ENCODE measurements at regions not wholly inside any gene's neighbourhood (a gene's known extent, or its start where the extent isn't known, plus 50 kb on each side); places are given as distances from the start of the nearest gene placed in this dataset.

GRCh38 chr9:80554301-80554700 is 982.5 kb downstream of the TLE4 start:
- no peak overlapping the region for H3K27ac ChIP-seq (replicated peaks; ENCODE audit: low read length)
- H3K9me3 ChIP-seq (replicated peaks in 1 of 2; ENCODE audit: control insufficient read depth in 2 of 2, insufficient read depth in 1 of 2, low read depth in 1 of 2, low read length in 2 of 2): no peaks in the 10 kb centered on the region
- H3K4ac ChIP-seq (ENCODE audit: low read length): no peak overlapping the region
- peaks cover 0 to 2% of the 10 kb centered on the region in 2 donors for H3K4me1 ChIP-seq (ENCODE audit: control insufficient read depth in 2 of 2, insufficient read depth in 1 of 2, low read depth in 1 of 2, low read length in 2 of 2)
- H3K27me3 ChIP-seq (ENCODE audit: control insufficient read depth in 3 of 3, insufficient read depth in 3 of 3, low read depth in 1 of 3, low read length in 3 of 3): no peaks in the 10 kb centered on the region
- no peaks in the 10 kb centered on the region for H3K36me3 ChIP-seq (replicated peaks in 1 of 2; ENCODE audit: control insufficient read depth in 2 of 2, insufficient read depth in 2 of 2, low read length in 2 of 2)
- H4K91ac ChIP-seq (ENCODE audit: low read depth, low read length, poor library complexity): no peak overlapping the region
- H3K9ac ChIP-seq (ENCODE audit: low read depth, low read length, poor library complexity): no peak overlapping the region
- no peak overlapping the region for H3K14ac ChIP-seq (ENCODE audit: low read length)
- no peak overlapping the region for H3K4me2 ChIP-seq (ENCODE audit: insufficient read depth, low read length, poor library complexity, severe bottlenecking)
- no peak overlapping the region for H2BK120ac ChIP-seq (ENCODE audit: low read depth, low read length)
- no peak overlapping the region for H2AFZ ChIP-seq (ENCODE audit: low read length)
- no peak overlapping the region for H2AK5ac ChIP-seq (ENCODE audit: low read depth, low read length)
- no peaks in the 10 kb centered on the region for H3K79me1 ChIP-seq (ENCODE audit: low read depth, low read length)
- no peak for DNase-seq (ENCODE audit: low spot score)
- no CpG with 5 or more reads among the region's 3 CpGs for WGBS, 2 donors (ENCODE audit: extremely low coverage in 2 of 2, insufficient read length in 2 of 2, insufficient replicate concordance in 1 of 2)
- H4K8ac ChIP-seq (ENCODE audit: low read depth, low read length): no peak overlapping the region
- H2BK15ac ChIP-seq (ENCODE audit: low read length): no peak overlapping the region
- no peak overlapping the region for H2BK5ac ChIP-seq (ENCODE audit: low read length)
- H3K18ac ChIP-seq (ENCODE audit: low read length): no peak overlapping the region
- no peak overlapping the region for H3K4me3 ChIP-seq (ENCODE audit: low read length in 2 of 2)
- no peak overlapping the region for H3K23ac ChIP-seq (ENCODE audit: low read depth, low read length, poor library complexity)
- H2BK12ac ChIP-seq (ENCODE audit: low read length): no peak overlapping the region

GRCh38 chr9:80552931-80553330 is 981.2 kb downstream of the TLE4 start:
- Histone ChIP-seq H3K14ac (ENCODE audit: low read length) (no peak overlapping the region), H3K79me1 (ENCODE audit: low read depth, low read length) (no peaks in the 10 kb centered on the region), H2AFZ (ENCODE audit: low read length) (no peak overlapping the region), H4K8ac (ENCODE audit: low read depth, low read length) (no peak overlapping the region), H2BK12ac (ENCODE audit: low read length) (no peak overlapping the region), H2BK15ac (ENCODE audit: low read length) (no peak overlapping the region), H3K23ac (ENCODE audit: low read depth, low read length, poor library complexity) (no peak overlapping the region), H3K9me3 (replicated peaks in 1 of 2; ENCODE audit: control insufficient read depth in 2 of 2, insufficient read depth in 1 of 2, low read depth in 1 of 2, low read length in 2 of 2) (no peaks in the 10 kb centered on the region), H3K4me3 (ENCODE audit: low read length in 2 of 2) (no peak overlapping the region), H3K27ac (replicated peaks; ENCODE audit: low read length) (no peak overlapping the region), H2BK120ac (ENCODE audit: low read depth, low read length) (no peak overlapping the region), H3K9ac (ENCODE audit: low read depth, low read length, poor library complexity) (no peak overlapping the region), H3K4me2 (ENCODE audit: insufficient read depth, low read length, poor library complexity, severe bottlenecking) (no peak overlapping the region), H3K4me1 (ENCODE audit: control insufficient read depth in 2 of 2, insufficient read depth in 1 of 2, low read depth in 1 of 2, low read length in 2 of 2) (peaks cover 0 to 2% of the 10 kb centered on the region in 2 donors), H3K27me3 (ENCODE audit: control insufficient read depth in 3 of 3, insufficient read depth in 3 of 3, low read depth in 1 of 3, low read length in 3 of 3) (no peaks in the 10 kb centered on the region), H3K36me3 (replicated peaks in 1 of 2; ENCODE audit: control insufficient read depth in 2 of 2, insufficient read depth in 2 of 2, low read length in 2 of 2) (no peaks in the 10 kb centered on the region), H3K18ac (ENCODE audit: low read length) (no peak overlapping the region), H2BK5ac (ENCODE audit: low read length) (no peak overlapping the region), H2AK5ac (ENCODE audit: low read depth, low read length) (no peak overlapping the region), H4K91ac (ENCODE audit: low read depth, low read length, poor library complexity) (no peak overlapping the region), H3K4ac (ENCODE audit: low read length) (no peak overlapping the region)
- DNase-seq (ENCODE audit: low spot score): no peak
- WGBS, 2 donors (ENCODE audit: extremely low coverage in 2 of 2, insufficient read length in 2 of 2, insufficient replicate concordance in 1 of 2): no CpG with 5 or more reads among the region's 6 CpGs

- H2BK15ac ChIP-seq (ENCODE audit: low read length): no peak overlapping the region
- no peaks in the 10 kb centered on the region for H3K27me3 ChIP-seq (ENCODE audit: control insufficient read depth in 3 of 3, insufficient read depth in 3 of 3, low read depth in 1 of 3, low read length in 3 of 3)
- H3K23ac ChIP-seq (ENCODE audit: low read depth, low read length, poor library complexity): no peak overlapping the region
- no peaks in the 10 kb centered on the region for H3K79me1 ChIP-seq (ENCODE audit: low read depth, low read length)
- H2AFZ ChIP-seq (ENCODE audit: low read length): no peak overlapping the region
- H3K9ac ChIP-seq (ENCODE audit: low read depth, low read length, poor library complexity): no peak overlapping the region
- H3K4ac ChIP-seq (ENCODE audit: low read length): no peak overlapping the region
- H3K36me3 ChIP-seq (replicated peaks in 1 of 2; ENCODE audit: control insufficient read depth in 2 of 2, insufficient read depth in 2 of 2, low read length in 2 of 2): no peaks in the 10 kb centered on the region
- no peak overlapping the region for H2BK5ac ChIP-seq (ENCODE audit: low read length)
- H3K9me3 ChIP-seq (replicated peaks in 1 of 2; ENCODE audit: control insufficient read depth in 2 of 2, insufficient read depth in 1 of 2, low read depth in 1 of 2, low read length in 2 of 2): no peaks in the 10 kb centered on the region
- H3K27ac ChIP-seq (replicated peaks; ENCODE audit: low read length): no peak overlapping the region
- no peak overlapping the region for H2BK120ac ChIP-seq (ENCODE audit: low read depth, low read length)
- H2AK5ac ChIP-seq (ENCODE audit: low read depth, low read length): no peak overlapping the region
- H4K91ac ChIP-seq (ENCODE audit: low read depth, low read length, poor library complexity): no peak overlapping the region
- no peak overlapping the region for H3K4me3 ChIP-seq (ENCODE audit: low read length in 2 of 2)
- peaks cover 0 to 2% of the 10 kb centered on the region in 2 donors for H3K4me1 ChIP-seq (ENCODE audit: control insufficient read depth in 2 of 2, insufficient read depth in 1 of 2, low read depth in 1 of 2, low read length in 2 of 2)
- no peak for DNase-seq (ENCODE audit: low spot score)
- H2BK12ac ChIP-seq (ENCODE audit: low read length): no peak overlapping the region
- no peak overlapping the region for H3K4me2 ChIP-seq (ENCODE audit: insufficient read depth, low read length, poor library complexity, severe bottlenecking)
- H3K18ac ChIP-seq (ENCODE audit: low read length): no peak overlapping the region
- H4K8ac ChIP-seq (ENCODE audit: low read depth, low read length): no peak overlapping the region
- no peak overlapping the region for H3K14ac ChIP-seq (ENCODE audit: low read length)
Observed at GRCh38 chr9:80550181-80550580, 978.4 kb downstream of the TLE4 start.

- Histone ChIP-seq H3K23ac (ENCODE audit: low read depth, low read length, poor library complexity) (no peak overlapping the region), H3K9me3 (replicated peaks in 1 of 2; ENCODE audit: control insufficient read depth in 2 of 2, insufficient read depth in 1 of 2, low read depth in 1 of 2, low read length in 2 of 2) (no peaks in the 10 kb centered on the region), H4K91ac (ENCODE audit: low read depth, low read length, poor library complexity) (no peak overlapping the region), H4K8ac (ENCODE audit: low read depth, low read length) (no peak overlapping the region), H2BK5ac (ENCODE audit: low read length) (no peak overlapping the region), H3K79me1 (ENCODE audit: low read depth, low read length) (no peaks in the 10 kb centered on the region), H3K14ac (ENCODE audit: low read length) (no peak overlapping the region), H2AK5ac (ENCODE audit: low read depth, low read length) (no peak overlapping the region), H2BK12ac (ENCODE audit: low read length) (no peak overlapping the region), H2BK120ac (ENCODE audit: low read depth, low read length) (no peak overlapping the region), H3K36me3 (replicated peaks in 1 of 2; ENCODE audit: control insufficient read depth in 2 of 2, insufficient read depth in 2 of 2, low read length in 2 of 2) (no peaks in the 10 kb centered on the region), H3K4me3 (ENCODE audit: low read length in 2 of 2) (no peak overlapping the region), H2BK15ac (ENCODE audit: low read length) (no peak overlapping the region), H3K4ac (ENCODE audit: low read length) (no peak overlapping the region), H3K4me2 (ENCODE audit: insufficient read depth, low read length, poor library complexity, severe bottlenecking) (no peak overlapping the region), H3K4me1 (ENCODE audit: control insufficient read depth in 2 of 2, insufficient read depth in 1 of 2, low read depth in 1 of 2, low read length in 2 of 2) (no peaks in the 10 kb centered on the region), H2AFZ (ENCODE audit: low read length) (no peak overlapping the region), H3K27me3 (ENCODE audit: control insufficient read depth in 3 of 3, insufficient read depth in 3 of 3, low read depth in 1 of 3, low read length in 3 of 3) (no peaks in the 10 kb centered on the region), H3K18ac (ENCODE audit: low read length) (no peak overlapping the region), H3K9ac (ENCODE audit: low read depth, low read length, poor library complexity) (no peak overlapping the region), H3K27ac (replicated peaks; ENCODE audit: low read length) (no peak overlapping the region)
- no peak for DNase-seq (ENCODE audit: low spot score)
- no CpG with 5 or more reads among the region's 4 CpGs for WGBS, 2 donors (ENCODE audit: extremely low coverage in 2 of 2, insufficient read length in 2 of 2, insufficient replicate concordance in 1 of 2)
Observed at GRCh38 chr9:80547613-80548012, 975.8 kb downstream of the TLE4 start.
